Epithelial cell of esophagus (primary cell): ENCODE measurements at regions not wholly inside any gene's neighbourhood (a gene's known extent, or its start where the extent isn't known, plus 50 kb on each side); places are given as distances from the start of the nearest gene placed in this dataset.
"Not testable (repeated sequence)": the region's sequence is repeated elsewhere in the genome, so short reads cannot be mapped to it uniquely, and the experiment has no call there.

Source experiments
- DNase-seq: peaks from one replicate; pipeline ENCODE4 v3.0.0; 2010; ENCODE audit warnings: low read depth
- H3K4me3 ChIP-seq: 2 replicates; pipeline ENCODE4 v1.5.1; 2011; ENCODE audit warnings: mild to moderate bottlenecking, low read length, control low read depth
- TF ChIP-seq, protein P1 (sequence below): IDR thresholded peaks from 2 replicates; pipeline ENCODE4 v1.5.1; 2011; ENCODE audit warnings: low read depth, mild to moderate bottlenecking, low read length, control low read depth, inconsistent platforms; ENCODE audit not compliant: insufficient read depth; ENCODE audit errors: missing control alignments

DNA sequence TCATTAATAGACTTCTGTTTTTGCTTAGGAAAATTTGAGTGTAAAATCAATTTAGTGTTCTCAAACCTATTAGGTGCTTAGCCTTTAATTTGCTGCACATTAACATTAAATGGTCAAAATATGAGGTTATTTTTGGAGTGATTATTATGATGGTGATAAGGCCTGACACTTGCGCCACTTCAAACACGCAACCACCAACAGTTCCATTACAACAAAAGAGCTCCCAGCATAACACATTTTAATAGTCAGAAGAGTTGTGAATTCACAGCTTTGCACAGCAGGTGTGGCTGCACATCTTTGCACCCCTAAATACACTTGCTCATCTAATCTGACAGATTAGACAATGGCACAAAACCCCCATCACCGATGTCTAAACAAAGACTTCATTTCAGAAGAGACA, 940.7 kb downstream of the NR2F1-AS1 start:
- H3K4me3 ChIP-seq, result no peak overlapping the region
- no peak for DNase-seq
- TF ChIP-seq, protein P1, sequence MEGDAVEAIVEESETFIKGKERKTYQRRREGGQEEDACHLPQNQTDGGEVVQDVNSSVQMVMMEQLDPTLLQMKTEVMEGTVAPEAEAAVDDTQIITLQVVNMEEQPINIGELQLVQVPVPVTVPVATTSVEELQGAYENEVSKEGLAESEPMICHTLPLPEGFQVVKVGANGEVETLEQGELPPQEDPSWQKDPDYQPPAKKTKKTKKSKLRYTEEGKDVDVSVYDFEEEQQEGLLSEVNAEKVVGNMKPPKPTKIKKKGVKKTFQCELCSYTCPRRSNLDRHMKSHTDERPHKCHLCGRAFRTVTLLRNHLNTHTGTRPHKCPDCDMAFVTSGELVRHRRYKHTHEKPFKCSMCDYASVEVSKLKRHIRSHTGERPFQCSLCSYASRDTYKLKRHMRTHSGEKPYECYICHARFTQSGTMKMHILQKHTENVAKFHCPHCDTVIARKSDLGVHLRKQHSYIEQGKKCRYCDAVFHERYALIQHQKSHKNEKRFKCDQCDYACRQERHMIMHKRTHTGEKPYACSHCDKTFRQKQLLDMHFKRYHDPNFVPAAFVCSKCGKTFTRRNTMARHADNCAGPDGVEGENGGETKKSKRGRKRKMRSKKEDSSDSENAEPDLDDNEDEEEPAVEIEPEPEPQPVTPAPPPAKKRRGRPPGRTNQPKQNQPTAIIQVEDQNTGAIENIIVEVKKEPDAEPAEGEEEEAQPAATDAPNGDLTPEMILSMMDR, result no peak

DNA sequence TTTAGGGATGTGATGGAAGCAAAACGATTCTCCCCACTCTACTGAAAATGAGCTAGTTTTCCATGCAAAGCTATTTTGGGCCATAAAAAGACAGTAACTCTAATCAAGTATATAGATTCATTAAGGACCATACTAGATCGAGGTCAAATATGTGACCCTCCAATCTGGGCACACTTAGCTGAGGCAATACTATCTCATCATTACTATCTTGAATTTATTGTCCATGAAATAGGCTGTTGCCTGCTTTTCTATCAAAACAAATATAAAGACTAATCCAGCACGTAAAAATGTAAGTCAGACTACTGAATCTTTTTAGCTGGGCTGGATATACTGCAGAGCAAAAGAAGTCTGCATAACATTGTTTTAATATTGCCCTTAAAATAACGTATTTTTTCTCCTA, 943.1 kb downstream of the NR2F1-AS1 start:
- TF ChIP-seq, protein P1, result no peak
- DNase-seq, result no peak
- H3K4me3 ChIP-seq, result no peak overlapping the region

DNA sequence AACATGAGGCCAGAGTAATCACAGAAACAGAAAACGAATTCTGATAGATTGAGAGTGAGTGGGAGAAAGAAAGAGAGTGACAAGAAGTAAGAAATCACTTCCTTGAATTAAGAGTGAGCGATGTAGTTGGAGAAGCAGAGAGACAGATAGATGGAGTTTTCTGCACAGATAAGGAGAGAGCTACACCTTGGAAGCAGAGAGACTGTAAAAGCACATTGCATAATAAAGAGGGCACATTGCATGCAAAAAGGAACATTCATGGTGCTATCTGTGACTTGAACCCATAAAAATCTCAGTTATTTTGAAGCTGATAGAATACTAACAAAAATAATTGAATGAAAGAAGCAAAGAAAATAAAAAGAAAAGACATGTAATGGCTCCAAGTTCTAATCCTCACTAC, 943.8 kb downstream of the NR2F1-AS1 start:
- no peak overlapping the region for H3K4me3 ChIP-seq
- DNase-seq, result no peak
- TF ChIP-seq, protein P1, result no peak

DNA sequence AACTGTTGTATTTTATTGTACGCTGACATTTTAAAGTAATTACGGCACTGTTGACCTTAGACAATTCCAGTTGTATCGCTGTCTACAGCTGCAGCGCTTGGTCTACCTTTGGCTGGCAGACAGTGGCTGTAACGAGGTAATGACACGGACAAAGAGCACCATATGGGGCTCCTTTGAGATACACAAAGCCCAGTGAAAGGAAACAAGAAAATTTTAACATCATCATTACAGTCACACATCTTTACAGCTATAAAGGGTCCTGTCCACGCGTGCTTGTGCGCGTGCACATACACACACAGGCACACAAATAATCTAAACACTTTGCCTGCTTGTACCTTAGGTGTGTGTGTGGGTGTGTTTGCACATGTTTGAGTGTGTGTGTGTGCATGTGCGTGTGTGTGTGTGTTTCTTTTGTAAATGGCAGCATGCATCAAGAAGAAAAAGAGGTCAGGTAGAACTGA, 946.0 kb downstream of the NR2F1-AS1 start:
- H3K4me3 ChIP-seq, result no peak overlapping the region
- DNase-seq, result no peak
- TF ChIP-seq, protein P1, result no peak

DNA sequence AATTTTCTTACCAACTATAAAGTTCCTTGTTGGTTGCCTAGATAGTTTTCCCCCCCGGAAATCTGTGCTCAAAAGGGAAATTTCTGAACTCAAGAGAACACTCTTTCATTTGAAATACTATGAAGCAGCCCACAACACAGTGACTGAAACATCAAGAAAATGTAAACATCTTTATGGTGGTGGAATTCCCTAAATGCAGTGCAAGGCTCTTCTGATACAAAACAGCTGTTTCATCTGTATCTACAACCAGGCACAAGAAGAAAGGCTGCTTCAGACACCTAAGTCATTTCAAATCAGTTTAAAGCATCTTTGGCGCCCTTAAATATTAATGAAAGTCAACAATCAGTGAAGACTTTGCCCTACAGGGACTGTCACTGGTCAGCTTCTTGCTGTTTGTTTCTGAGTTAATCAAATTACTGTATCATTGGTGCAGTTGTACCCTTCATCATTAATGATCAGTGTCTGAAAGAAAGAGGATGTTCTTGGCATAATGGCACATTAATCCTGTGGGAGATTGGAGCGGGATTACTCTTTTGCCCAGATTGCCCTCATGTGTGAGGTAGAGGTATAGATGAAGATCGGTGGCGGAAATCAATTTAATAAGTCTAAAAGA, 947.0 kb downstream of the NR2F1-AS1 start:
- DNase-seq, result no peak
- no peak overlapping the region for H3K4me3 ChIP-seq
- TF ChIP-seq, protein P1, result no peak

DNA sequence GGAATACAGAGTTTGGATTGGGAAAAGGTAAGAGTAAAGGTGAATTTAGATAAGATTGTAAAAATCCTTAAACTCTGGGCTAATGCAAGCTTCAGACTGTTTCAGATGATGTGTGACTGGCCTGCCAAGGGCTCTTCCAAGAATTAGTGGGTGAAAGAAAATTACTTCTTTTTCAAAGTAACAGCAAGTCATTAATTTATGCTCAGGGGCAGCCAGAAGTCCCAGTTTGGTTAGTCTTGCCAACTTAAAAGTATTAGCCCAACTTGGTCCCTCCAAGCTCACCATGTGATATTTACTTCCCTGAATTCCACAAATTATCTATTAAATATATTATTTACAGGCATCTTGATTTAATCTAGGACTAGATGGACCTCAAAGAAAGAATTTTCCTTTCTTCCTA, 947.8 kb downstream of the NR2F1-AS1 start:
- no peak for DNase-seq
- no peak overlapping the region for H3K4me3 ChIP-seq
- TF ChIP-seq, protein P1, result no peak

DNA sequence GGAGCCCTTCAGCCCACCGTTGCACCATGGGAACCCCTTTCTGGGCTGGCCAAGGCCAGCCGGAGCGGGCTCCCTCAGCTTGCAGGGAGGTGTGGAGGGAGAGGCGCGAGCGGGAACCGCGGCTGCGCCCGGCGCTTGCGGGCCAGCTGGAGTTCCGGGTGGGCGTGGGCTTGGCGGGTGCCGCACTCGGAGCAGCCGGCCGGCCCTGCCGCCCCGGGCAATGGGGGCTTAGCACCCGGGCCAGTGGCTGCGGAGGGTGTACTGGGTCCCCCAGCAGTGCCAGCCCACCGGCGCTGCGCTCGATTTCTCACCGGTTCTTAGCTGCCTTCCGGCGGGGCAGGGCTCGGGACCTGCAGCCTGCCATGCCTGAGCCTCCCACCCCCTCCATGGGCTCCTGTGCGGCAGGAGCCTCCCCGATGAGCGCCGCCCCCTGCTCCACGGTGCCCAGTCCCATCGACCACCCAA, 949.8 kb downstream of the NR2F1-AS1 start:
- not testable (repeated sequence) for H3K4me3 ChIP-seq, DNase-seq
